HG02943 (cell line): ENCODE measurements at regions not wholly inside any gene's neighbourhood (a gene's known extent, or its start where the extent isn't known, plus 50 kb on each side); places are given as distances from the start of the nearest gene placed in this dataset.

Source experiments
- ATAC-seq: cut with Tn5 transposase; IDR thresholded peaks from one replicate; pipeline ENCODE4 v1.9.1; 2021; ENCODE audit warnings: mild to moderate bottlenecking, low read depth, moderate library complexity; ENCODE audit not compliant: unreplicated experiment

- ATAC-seq, result no peak
Observed at GRCh38 chr10:78976825-78977755, 91.7 kb upstream of the ZMIZ1 start.

GRCh38 chr10:78979938-78980337, 88.8 kb upstream of the ZMIZ1 start:
- ATAC-seq, result no peak

- ATAC-seq, result no peak
Observed at GRCh38 chr10:78980354-78980753, 88.4 kb upstream of the ZMIZ1 start.

- no peak for ATAC-seq
Observed at GRCh38 chr10:78980815-78981214, 88.0 kb upstream of the ZMIZ1 start.

- ATAC-seq, result no peak
Observed at GRCh38 chr10:78981257-78981969, 87.4 kb upstream of the ZMIZ1 start.

GRCh38 chr10:78981970-78982281, 86.8 kb upstream of the ZMIZ1 start:
- ATAC-seq, result no peak

- ATAC-seq, result no peak
Observed at GRCh38 chr10:78982726-78983125, 86.0 kb upstream of the ZMIZ1 start.

GRCh38 chr10:78983608-78984007, 85.2 kb upstream of the ZMIZ1 start:
- no peak for ATAC-seq

- ATAC-seq, result no peak
Observed at GRCh38 chr10:78985973-78986818, 82.6 kb upstream of the ZMIZ1 start.

GRCh38 chr10:78991187-78991586, 77.6 kb upstream of the ZMIZ1 start:
- no peak for ATAC-seq

GRCh38 chr10:78992333-78992732, 76.4 kb upstream of the ZMIZ1 start:
- ATAC-seq, result no peak

- ATAC-seq, result no peak
Observed at GRCh38 chr10:78993261-78993945, 75.4 kb upstream of the ZMIZ1 start.

- no peak for ATAC-seq
Observed at GRCh38 chr10:78995987-78996791, 72.6 kb upstream of the ZMIZ1 start.

GRCh38 chr10:78996792-78997129, 72.0 kb upstream of the ZMIZ1 start:
- no peak for ATAC-seq

GRCh38 chr10:78997635-78998618, 70.8 kb upstream of the ZMIZ1 start:
- ATAC-seq, result no peak

- no peak for ATAC-seq
Observed at GRCh38 chr10:79001082-79001885, 67.5 kb upstream of the ZMIZ1 start.

- no peak for ATAC-seq
Observed at GRCh38 chr10:79002336-79002735, 66.4 kb upstream of the ZMIZ1 start.
